ENCODE measurements at regions not wholly inside any gene's neighbourhood (a gene's known extent, or its start where the extent isn't known, plus 50 kb on each side); places are given as distances from the start of the nearest gene placed in this dataset.
"Not testable (repeated sequence)": the region's sequence is repeated elsewhere in the genome, so short reads cannot be mapped to it uniquely, and the experiment has no call there.

- no peak for FAIRE-seq
Observed at GRCh38 chr15:69903470-69904469, 193.9 kb downstream of the TLE3 start.

GRCh38 chr15:69906256-69907185 lies 191.2 kb downstream of the TLE3 start:
- no peak for FAIRE-seq

GRCh38 chr15:69908060-69908459 lies 189.7 kb downstream of the TLE3 start:
- FAIRE-seq = no peak

- FAIRE-seq = no peak
Observed at GRCh38 chr15:69908590-69909420, 188.9 kb downstream of the TLE3 start.

GRCh38 chr15:69909719-69910444 lies 187.8 kb downstream of the TLE3 start:
- no peak for FAIRE-seq

- FAIRE-seq = no peak
Observed at GRCh38 chr15:69910514-69910913, 187.2 kb downstream of the TLE3 start.

- FAIRE-seq = no peak
Observed at GRCh38 chr15:69912116-69912515, 185.6 kb downstream of the TLE3 start.

GRCh38 chr15:69914040-69914439 lies 183.7 kb downstream of the TLE3 start:
- no peak for FAIRE-seq

GRCh38 chr15:69914960-69915359 lies 182.8 kb downstream of the TLE3 start:
- no peak for FAIRE-seq

GRCh38 chr15:69916169-69916785 lies 181.4 kb downstream of the TLE3 start:
- FAIRE-seq = no peak

GRCh38 chr15:69917056-69917455 lies 180.7 kb downstream of the TLE3 start:
- FAIRE-seq = no peak

GRCh38 chr15:69919816-69920215 lies 177.9 kb downstream of the TLE3 start:
- FAIRE-seq = no peak

GRCh38 chr15:69920221-69920620 lies 177.5 kb downstream of the TLE3 start:
- FAIRE-seq = no peak

- FAIRE-seq = no peak
Observed at GRCh38 chr15:69921626-69922619, 175.8 kb downstream of the TLE3 start.

- no peak for FAIRE-seq
Observed at GRCh38 chr15:69924531-69924930, 173.2 kb downstream of the TLE3 start.

- FAIRE-seq = no peak
Observed at GRCh38 chr15:69926006-69926405, 171.7 kb downstream of the TLE3 start.

- no peak for FAIRE-seq
Observed at GRCh38 chr15:69926721-69927120, 171.0 kb downstream of the TLE3 start.

GRCh38 chr15:69928890-69929289 lies 168.8 kb downstream of the TLE3 start:
- not testable (repeated sequence) for FAIRE-seq

- no peak for FAIRE-seq
Observed at GRCh38 chr15:69929905-69930630, 167.6 kb downstream of the TLE3 start.
